ENCODE measurements at regions not wholly inside any gene's neighbourhood (a gene's known extent, or its start where the extent isn't known, plus 50 kb on each side); places are given as distances from the start of the nearest gene placed in this dataset.
A peak's percentile ranks its signal among the peaks of the same experiment; 100 is the strongest.

DNA sequence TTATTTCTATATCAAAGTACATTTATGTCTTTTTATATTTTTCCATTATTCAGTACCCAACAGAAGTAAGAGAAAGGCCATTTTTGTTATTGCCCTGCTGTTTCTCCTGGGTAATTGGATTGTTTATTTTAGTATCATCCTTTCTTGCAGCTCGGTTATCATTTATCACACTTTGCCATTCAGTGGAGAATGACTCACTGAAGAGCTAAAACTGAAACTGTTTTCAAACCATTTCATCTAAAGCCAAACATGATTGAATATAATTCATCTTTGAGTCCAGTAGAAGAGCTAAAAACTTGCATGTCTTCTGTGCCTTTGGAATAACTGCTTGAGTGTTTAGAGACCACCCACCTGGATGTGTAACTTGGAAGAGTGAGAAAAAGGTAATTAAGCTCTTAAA lies 139.5 kb upstream of the PRDM9 start:
- no peak for DNase-seq

DNA sequence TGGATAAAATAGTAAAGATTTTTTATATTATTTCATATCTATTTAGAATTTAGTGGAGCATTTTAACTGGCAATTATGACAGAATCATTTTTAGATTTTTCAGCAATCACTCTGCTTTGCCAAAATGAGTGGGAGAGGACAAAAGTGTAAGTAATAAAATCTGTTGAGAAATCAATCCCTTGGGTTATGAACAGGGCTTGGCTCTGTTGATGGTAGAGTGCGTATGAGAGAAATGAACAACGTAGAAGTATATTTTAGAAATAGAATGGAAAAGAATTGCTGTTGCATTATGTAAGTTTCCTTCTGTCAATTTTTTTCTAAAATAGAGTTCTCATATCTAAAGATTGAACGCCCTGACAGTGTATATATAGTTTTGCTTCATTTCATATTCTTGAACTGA lies 154.1 kb upstream of the PRDM9 start:
- no peak for DNase-seq

- no peak for DNase-seq
These were observed 155.0 kb upstream of the PRDM9 start for GRCh38 chr5:23352446-23352845.

DNA sequence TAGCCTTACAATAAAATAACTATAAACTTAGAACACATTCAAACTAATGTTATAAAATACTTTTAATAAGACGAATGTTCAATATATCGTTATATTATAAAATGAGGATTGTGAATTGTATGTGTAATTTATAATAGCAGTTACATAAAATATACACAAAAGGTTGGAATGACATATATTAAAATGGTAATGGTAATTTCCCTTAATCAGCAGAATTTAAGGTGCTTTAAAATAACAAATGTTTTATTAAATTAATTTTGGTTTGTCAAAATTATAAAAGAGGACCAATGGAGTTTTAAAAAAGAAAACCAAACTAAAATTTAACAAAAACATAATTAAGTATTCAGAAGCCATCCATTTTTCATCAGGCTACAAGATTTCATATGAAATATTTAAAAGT lies 164.3 kb upstream of the PRDM9 start:
- DNase-seq, result no peak

GRCh38 chr5:23332650-23333251 lies 174.7 kb upstream of the PRDM9 start:
- no peak for DNase-seq

GRCh38 chr5:23330726-23331125 lies 176.7 kb upstream of the PRDM9 start:
- DNase-seq, result no peak

- no peak for DNase-seq
These were observed 187.5 kb upstream of the PRDM9 start for GRCh38 chr5:23319901-23320300.

DNA sequence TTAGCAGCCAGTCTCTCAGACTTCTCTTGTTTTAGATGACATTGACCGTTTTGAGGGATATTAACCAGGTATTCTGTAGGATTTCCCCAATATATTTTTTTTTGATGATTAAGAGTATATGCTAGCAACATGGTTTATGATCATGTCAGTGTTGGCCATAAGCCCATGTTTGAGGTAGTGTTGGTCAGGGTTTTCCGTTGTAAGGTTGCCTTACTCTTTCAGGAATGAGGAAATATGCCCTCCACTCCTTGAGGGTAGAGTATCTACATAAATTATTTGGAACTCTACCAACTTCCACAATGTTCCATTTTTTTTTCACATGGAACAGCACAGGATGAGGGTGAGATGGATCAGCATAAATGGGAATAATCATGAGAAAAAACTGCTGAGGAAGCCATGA lies 188.4 kb upstream of the PRDM9 start:
- DNase-seq, result no peak

DNA sequence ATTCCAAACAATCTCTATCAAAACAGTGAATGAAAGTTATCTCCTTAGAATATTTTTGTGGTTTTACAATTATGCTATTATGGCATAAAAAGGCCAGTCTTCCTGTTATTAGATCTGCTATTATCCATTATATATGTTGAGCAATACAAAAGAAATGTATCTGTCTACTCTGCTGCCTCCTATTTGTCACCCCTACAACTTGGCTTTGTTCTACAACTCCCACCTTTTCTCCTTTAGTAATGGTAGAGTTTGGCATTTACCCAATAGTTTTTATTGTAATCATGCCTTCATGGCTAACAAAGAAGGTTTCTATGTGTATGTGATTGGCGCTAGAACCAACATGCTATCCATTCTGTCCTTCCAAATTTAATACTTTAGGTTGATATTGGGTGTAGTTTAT lies 189.2 kb upstream of the PRDM9 start:
- no peak for DNase-seq

DNA sequence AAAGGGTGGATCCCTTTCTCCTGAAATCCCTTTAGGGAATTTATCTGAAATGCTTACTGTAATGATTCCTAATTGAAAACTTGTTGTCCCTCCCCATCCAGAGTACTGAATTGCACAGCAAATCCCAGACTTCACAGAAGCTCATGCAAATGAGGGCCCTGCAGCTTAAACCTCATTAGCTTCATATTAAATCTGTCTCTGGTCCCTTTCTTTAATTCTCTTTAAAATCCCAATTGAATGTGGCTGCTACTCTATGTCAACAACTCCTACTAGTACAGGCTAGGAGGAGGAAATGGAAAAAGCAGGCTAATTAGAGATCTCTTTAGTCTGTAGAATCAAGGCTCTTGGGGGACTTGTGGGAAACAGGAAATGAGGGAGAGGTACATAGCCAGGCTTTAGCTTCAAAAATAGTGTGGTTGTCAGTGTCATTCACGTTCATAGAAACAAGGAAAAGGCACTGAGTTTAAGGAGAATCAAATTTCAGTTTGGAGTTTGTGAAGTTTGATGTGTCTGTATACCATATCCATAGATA lies 191.3 kb upstream of the PRDM9 start:
- no peak for DNase-seq

GRCh38 chr5:23314827-23315226 lies 192.6 kb upstream of the PRDM9 start:
- DNase-seq, result no peak

DNA sequence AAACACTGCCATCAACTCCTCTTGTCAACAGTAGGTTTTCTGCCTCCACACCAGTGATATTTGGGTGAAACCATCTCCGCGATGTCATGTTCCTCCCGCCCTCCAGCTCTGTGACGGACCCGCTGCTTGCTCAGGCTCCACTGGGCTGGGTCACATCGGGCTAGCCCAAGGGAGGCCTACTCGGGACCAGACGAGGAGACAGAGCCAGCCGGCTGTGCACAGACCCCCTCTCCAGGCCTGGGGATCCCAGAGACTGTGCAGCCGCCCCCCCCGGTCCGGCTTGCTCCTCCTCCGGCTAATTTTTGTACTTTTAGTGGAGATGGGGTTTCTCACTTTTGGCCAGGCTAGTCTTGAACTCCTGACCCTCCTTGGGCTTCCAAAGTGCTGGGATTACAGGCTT lies 202.4 kb upstream of the PRDM9 start:
- no peak for DNase-seq

DNA sequence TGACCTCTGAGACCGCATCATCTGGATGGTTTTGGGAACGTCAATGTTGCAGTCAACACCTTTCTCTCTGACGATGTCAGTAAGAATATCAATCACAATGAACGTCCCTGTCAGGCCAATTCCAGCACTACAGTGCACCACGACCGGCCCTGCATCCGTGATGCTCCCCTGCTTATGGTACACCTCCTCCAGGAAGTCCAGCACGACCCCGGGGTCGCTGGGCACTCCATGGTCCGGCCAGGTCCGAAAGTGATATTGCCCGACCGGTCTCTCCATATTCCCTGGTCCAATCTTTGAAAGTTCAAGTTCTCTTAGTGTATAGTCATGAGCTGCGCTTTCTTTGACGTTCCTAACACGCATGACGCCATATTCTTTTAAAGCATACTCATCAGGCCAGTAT lies 203.6 kb upstream of the PRDM9 start:
- no peak for DNase-seq

GRCh38 chr5:23303435-23303834 lies 204.0 kb upstream of the PRDM9 start:
- DNase-seq, result no peak

GRCh38 chr5:23302438-23302837 lies 205.0 kb upstream of the PRDM9 start:
- DNase-seq, result no peak

DNA sequence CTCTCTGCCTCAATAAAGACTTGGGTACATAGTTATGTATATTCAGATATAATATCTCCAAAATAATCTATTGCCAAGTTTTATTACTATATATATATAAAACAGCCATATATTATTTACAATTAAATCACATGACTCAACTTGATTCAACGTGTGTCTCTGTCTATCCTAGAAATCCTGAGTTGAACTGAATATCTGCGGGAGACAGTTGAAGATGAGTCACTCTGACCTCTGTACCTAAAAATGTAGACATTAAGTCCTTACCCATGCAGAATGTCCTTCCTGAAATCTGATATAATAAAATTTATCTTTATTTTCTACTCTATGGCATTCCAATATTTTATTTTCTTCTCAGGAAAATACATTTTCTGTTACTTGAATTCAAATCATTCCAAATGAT lies 218.2 kb upstream of the PRDM9 start:
- DNase-seq, result no peak

- DNase-seq, result no peak
These were observed 222.8 kb upstream of the PRDM9 start for GRCh38 chr5:23284656-23285055.

GRCh38 chr5:23274171-23274570 lies 233.2 kb upstream of the PRDM9 start:
- DNase-seq, result no peak

DNA sequence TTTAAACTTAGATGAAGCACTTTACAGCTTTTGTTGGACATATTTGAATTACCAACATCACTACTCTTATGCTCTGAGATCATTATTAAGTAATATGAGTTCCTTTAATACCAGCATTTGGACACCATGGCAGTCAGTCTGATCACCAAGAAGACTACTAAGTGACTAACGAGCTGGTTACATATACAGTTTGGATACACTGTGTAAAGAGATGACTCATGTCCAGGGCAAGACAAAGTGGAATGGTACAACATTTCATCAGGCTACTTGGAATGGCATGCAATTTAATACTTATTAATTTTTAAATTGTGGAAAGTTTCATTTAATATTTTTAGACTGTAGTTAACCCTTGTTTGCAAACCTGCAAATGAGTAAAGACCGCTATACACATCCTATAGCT lies 237.4 kb upstream of the PRDM9 start:
- DNase-seq, result no peak

DNA sequence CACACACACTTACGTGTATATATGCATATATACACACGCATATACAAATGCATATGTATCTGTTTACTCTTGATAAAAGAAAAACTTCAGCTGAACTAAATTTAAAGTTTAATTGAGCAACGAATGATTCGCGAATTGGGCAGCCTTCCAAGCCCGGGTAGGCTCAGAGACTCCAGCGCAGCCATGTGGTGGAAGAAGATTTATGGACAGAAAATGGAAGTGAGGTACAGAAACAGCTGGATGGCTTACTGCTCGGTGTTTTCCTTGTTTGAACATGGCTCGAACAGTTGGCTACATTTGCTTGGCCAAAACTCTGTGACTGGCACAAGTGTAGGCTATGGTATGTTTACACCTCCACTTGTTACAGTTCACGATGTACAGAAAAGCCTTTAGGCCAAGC lies 239.3 kb upstream of the PRDM9 start:
- peak; percentile 2 for DNase-seq

GRCh38 chr5:23260621-23261020 lies 246.8 kb upstream of the PRDM9 start:
- no peak for DNase-seq

DNA sequence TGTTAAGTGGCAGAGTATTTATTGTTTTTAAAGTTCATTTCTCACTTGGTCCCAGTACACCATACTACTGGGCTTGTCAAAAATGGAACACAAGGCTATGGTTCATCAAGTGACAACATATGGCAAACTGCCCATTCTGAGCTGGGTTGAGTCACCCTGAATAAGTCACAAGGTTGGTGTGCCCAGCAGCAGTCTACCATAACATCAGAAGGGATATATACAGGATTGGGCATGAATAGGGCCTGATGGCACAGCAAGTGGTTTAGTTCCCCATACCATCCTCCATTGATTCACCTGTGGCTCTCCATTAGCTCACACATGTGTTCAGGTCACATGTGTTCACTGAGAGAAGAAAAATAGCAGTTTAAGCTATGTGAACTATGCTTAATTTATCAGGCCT lies 249.8 kb upstream of the PRDM9 start:
- no peak for DNase-seq

DNA sequence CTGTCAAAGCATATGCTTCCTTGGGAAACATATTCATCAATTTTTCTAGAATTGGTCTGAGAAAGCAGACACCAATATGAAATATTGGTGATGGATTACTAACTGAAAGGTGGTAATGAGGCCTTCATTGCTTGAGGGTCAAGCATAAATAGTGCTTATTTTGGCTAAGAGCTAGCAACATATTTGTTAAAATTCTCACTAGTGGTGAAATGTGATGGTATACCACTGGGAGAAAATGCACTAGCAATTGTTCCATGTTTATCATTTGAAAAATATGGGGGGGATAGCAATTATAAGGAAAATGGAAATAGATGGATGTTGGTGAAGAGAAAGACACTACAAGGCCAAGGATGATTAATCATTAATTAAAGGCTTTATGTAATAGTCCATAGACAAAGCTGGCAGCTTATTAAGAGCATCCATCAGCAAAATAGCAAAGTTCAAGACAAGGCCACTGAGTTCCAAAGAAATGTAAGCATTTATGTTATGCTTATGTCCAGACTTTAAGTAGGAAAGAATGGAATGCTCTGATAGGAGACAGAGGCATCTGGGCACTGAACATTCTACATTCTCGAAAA lies 253.7 kb upstream of the PRDM9 start:
- no peak for DNase-seq

DNA sequence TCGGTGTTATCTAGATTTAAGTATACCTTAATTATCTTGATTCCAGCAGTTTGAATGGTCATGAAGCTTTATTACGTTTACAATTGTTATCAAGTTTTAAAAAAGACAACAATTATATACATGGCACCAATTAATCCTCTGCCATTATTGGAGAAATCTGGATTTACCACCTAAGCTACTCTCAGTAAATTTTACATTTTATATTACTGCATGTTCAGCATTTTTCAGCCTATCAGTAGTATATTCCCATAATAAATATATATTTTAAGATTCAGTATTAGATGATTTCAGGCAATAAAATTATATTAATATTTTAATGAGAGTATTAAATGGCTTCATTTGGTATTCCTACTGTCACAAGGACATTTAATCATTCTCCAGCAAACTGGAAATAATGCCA lies 264.5 kb upstream of the PRDM9 start:
- DNase-seq, result no peak

DNA sequence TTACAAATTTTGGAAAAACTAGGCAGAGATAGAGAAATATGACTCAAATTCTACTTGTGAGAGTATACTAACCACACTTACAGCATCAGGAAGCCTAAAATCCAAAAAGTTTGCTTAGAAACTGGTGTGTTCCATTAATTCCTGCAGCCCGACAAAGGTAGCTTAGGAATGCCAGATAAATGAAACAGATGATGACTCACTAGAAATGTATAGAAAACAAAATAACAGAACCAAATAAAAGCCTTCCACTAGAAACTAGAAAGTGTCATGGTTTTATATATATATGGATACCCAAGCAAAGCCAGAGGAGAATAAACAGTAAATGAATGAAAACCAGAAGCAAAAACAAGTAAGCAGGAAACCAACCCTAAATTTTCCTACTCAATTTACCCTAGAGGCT lies 272.2 kb upstream of the PRDM9 start:
- DNase-seq, result no peak

Measured in hindlimb muscle (tissue), 1 donor.